Keratinocyte (primary cell): ENCODE measurements at regions not wholly inside any gene's neighbourhood (a gene's known extent, or its start where the extent isn't known, plus 50 kb on each side); places are given as distances from the start of the nearest gene placed in this dataset.
"Not testable (repeated sequence)": the region's sequence is repeated elsewhere in the genome, so short reads cannot be mapped to it uniquely, and the experiment has no call there.

ENCODE experiments used
- DNase-seq: peaks from one replicate; pipeline ENCODE4 v3.0.0-alpha.2; 2011; ENCODE audit warnings: low read depth, missing footprints, low spot score
- FAIRE-seq: peaks from 2 replicates; lab custom pipeline; 2011; peaks lifted over from hg19 to GRCh38; lab: Jason Lieb, UNC
- H2AFZ ChIP-seq: 2 replicates; pipeline ENCODE4 v1.6.0; 2012; ENCODE audit warnings: low read length, control low read depth, inconsistent platforms; ENCODE audit not compliant: control insufficient read depth
- H3K27ac ChIP-seq: 2 replicates; pipeline ENCODE4 v1.5.1; 2011; ENCODE audit warnings: low read length; ENCODE audit not compliant: control insufficient read depth, insufficient read depth
- H3K27me3 ChIP-seq: 3 replicates; pipeline ENCODE4 v1.6.0; 2011; ENCODE audit warnings: low read length; ENCODE audit not compliant: control insufficient read depth, insufficient read depth; ENCODE audit errors: extremely low read depth
- H3K36me3 ChIP-seq, 2 experiments: 2 replicates in 1 of 2; 3 replicates in 1 of 2; pipeline ENCODE4 v1.5.1; 2011; ENCODE audit warnings: low read length in 2 of 2, mild to moderate bottlenecking in 1 of 2; ENCODE audit not compliant: control insufficient read depth in 2 of 2, insufficient read depth in 2 of 2; ENCODE audit errors: extremely low read depth in 1 of 2
- H3K4me1 ChIP-seq: 3 replicates; pipeline ENCODE4 v1.5.1; 2011; ENCODE audit warnings: low read length; ENCODE audit not compliant: control insufficient read depth, insufficient read depth; ENCODE audit errors: extremely low read depth
- H3K4me2 ChIP-seq: 3 replicates; pipeline ENCODE4 v1.6.0; 2011; ENCODE audit warnings: low read depth, low read length; ENCODE audit not compliant: control insufficient read depth, insufficient read depth; ENCODE audit errors: extremely low read depth
- H3K4me3 ChIP-seq, 3 experiments: fragments of 200-600 bp in 1 of 3; sonication (generic) in 1 of 3; 2 replicates in 2 of 3; 3 replicates in 1 of 3; pipeline ENCODE4 v1.5.1; 2011 to 2016; ENCODE audit warnings: low read length in 3 of 3, mild to moderate bottlenecking in 3 of 3, control low read depth in 2 of 3, inconsistent platforms in 1 of 3, low read depth in 1 of 3, mixed read lengths in 1 of 3, mixed run types in 1 of 3, moderate library complexity in 1 of 3; ENCODE audit not compliant: control insufficient read depth in 2 of 3, insufficient read depth in 2 of 3; ENCODE audit errors: extremely low read depth in 1 of 3
- H3K79me2 ChIP-seq: 2 replicates; pipeline ENCODE4 v1.6.0; 2012; ENCODE audit warnings: low read length; ENCODE audit not compliant: control insufficient read depth, insufficient read depth
- H3K9ac ChIP-seq: 3 replicates; pipeline ENCODE4 v1.6.0; 2011; ENCODE audit warnings: low read length; ENCODE audit not compliant: control insufficient read depth, insufficient read depth; ENCODE audit errors: extremely low read depth
- H3K9me1 ChIP-seq: 3 replicates; pipeline ENCODE4 v1.6.0; 2011; ENCODE audit warnings: low read length; ENCODE audit not compliant: control insufficient read depth, insufficient read depth; ENCODE audit errors: extremely low read depth
- H3K9me3 ChIP-seq: 2 replicates; pipeline ENCODE4 v1.5.1; 2012; ENCODE audit warnings: low read depth, low read length; ENCODE audit not compliant: control insufficient read depth
- H4K20me1 ChIP-seq: 3 replicates; pipeline ENCODE4 v1.6.0; 2011; ENCODE audit warnings: low read length; ENCODE audit not compliant: control insufficient read depth, insufficient read depth; ENCODE audit errors: extremely low read depth
- CTCF ChIP-seq, 3 experiments: IDR thresholded peaks in 1 of 3; conservative IDR thresholded peaks in 1 of 3; optimal IDR thresholded peaks in 1 of 3; 2 replicates in 2 of 3; 3 replicates in 1 of 3; pipeline versions ENCODE3 to v1.5.1; 2011; ENCODE audit warnings: low read length in 3 of 3, mild to moderate bottlenecking in 3 of 3, moderate library complexity in 2 of 3, control low read depth in 1 of 3, inconsistent platforms in 1 of 3; ENCODE audit not compliant: insufficient read depth in 2 of 3; ENCODE audit errors: extremely low read depth in 1 of 3
- EZH2 ChIP-seq: IDR thresholded peaks from one replicate; pipeline ENCODE4 v1.6.1; 2012; ENCODE audit warnings: inconsistent platforms, mild to moderate bottlenecking, low read length, moderate library complexity
- dilution Hi-C: fragments of 300-500 bp; cut with MboI; formaldehyde crosslinking; loops from one replicate; pipeline ENCODE4 v1.7.0; 2020; ENCODE audit warnings: low sequenced_read_pairs; ENCODE audit not compliant: extremely low pct_ligation_motif_present

- FAIRE-seq (no peak), DNase-seq (no peak)
- dilution Hi-C loops = no loop called here
Observed at GRCh38 chr9:75814667-75815066, 75.8 kb upstream of the PCSK5 start.

GRCh38 chr9:75820471-75821115 lies 69.9 kb upstream of the PCSK5 start:
- H3K36me3 ChIP-seq, dilution Hi-C loops, H3K9me3 ChIP-seq, H3K4me3 ChIP-seq, H3K9me1 ChIP-seq, H2AFZ ChIP-seq, H4K20me1 ChIP-seq, H3K4me2 ChIP-seq, H3K27me3 ChIP-seq, FAIRE-seq, H3K4me1 ChIP-seq, H3K27ac ChIP-seq, H3K79me2 ChIP-seq, H3K9ac ChIP-seq, DNase-seq: not testable (repeated sequence)

More at GRCh38 chr9:75814667-75815066, 75.8 kb upstream of the PCSK5 start:
- H3K4me1 ChIP-seq = no peaks in the 10 kb centered on the region
- no peak overlapping the region for H3K27ac ChIP-seq
- no peaks in the 10 kb centered on the region for H3K27me3 ChIP-seq
- H3K9me1 ChIP-seq = no peaks in the 10 kb centered on the region
- no peaks in the 10 kb centered on the region for H3K36me3 ChIP-seq
- no peak overlapping the region for H3K4me2 ChIP-seq
- H3K4me3 ChIP-seq = no peak overlapping the region
- H4K20me1 ChIP-seq = no peaks in the 10 kb centered on the region
- no peak for TF ChIP-seq CTCF (optimal IDR thresholded peaks at IDR 0.05 in 1 of 3, IDR thresholded peaks at IDR 0.05 in 1 of 3, conservative IDR thresholded peaks at IDR 0.05 in 1 of 3; ENCODE audit: extremely low read depth in 1 of 3, insufficient read depth in 2 of 3, low read length in 3 of 3)
- H3K9me3 ChIP-seq = no peaks in the 10 kb centered on the region
- no peak overlapping the region for H2AFZ ChIP-seq
- no peak overlapping the region for H3K9ac ChIP-seq
- no peaks in the 10 kb centered on the region for H3K79me2 ChIP-seq

DNA sequence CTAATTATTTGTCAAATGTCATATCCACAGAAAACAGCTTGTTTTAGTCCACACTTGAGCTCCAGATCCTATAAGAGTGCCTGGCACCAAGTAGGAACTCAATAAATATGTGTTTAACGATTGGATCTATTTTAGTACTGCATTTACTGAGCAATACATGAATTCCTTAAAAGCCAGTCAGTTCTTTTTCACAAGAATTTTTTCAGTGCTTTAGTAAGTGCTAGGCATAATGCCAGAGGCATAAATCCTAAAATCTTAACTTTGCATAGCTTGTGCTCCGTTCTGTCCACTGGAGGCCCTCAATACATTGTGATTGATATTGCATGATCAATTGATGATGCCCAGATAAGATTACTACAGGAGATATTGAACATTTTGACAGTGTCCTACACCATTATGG lies 67.3 kb upstream of the PCSK5 start:
- DNase-seq (no peak), FAIRE-seq (no peak)
- TF ChIP-seq CTCF (optimal IDR thresholded peaks at IDR 0.05 in 1 of 3, IDR thresholded peaks at IDR 0.05 in 1 of 3, conservative IDR thresholded peaks at IDR 0.05 in 1 of 3; ENCODE audit: extremely low read depth in 1 of 3, insufficient read depth in 2 of 3, low read length in 3 of 3) (no peak), EZH2 (no peak)
- no peaks in the 10 kb centered on the region for H4K20me1 ChIP-seq
- no peaks in the 10 kb centered on the region for H3K79me2 ChIP-seq
- no peak overlapping the region for H3K27ac ChIP-seq
- H3K9ac ChIP-seq = no peak overlapping the region
- no peaks in the 10 kb centered on the region for H3K9me3 ChIP-seq
- no peak overlapping the region for H3K4me3 ChIP-seq
- H3K4me2 ChIP-seq = no peak overlapping the region
- H3K4me1 ChIP-seq = no peaks in the 10 kb centered on the region
- H2AFZ ChIP-seq = no peak overlapping the region
- dilution Hi-C loops = no loop called here
- H3K9me1 ChIP-seq = no peaks in the 10 kb centered on the region
- H3K36me3 ChIP-seq = no peaks in the 10 kb centered on the region
- H3K27me3 ChIP-seq = no peaks in the 10 kb centered on the region
